ENCODE measurements at regions not wholly inside any gene's neighbourhood (a gene's known extent, or its start where the extent isn't known, plus 50 kb on each side); places are given as distances from the start of the nearest gene placed in this dataset.

- TF ChIP-seq CTCF (IDR thresholded peaks at IDR 0.05; ENCODE audit: low read length) (no peak), EZH2phosphoT487 (IDR thresholded peaks at IDR 0.05; ENCODE audit: low read length) (no peak)
Observed at GRCh38 chr12:13851828-13852227, 129.6 kb downstream of the GRIN2B start.

All from MM.1S (cell line).